Hepatocyte (in vitro differentiated cells): ENCODE measurements at regions not wholly inside any gene's neighbourhood (a gene's known extent, or its start where the extent isn't known, plus 50 kb on each side); places are given as distances from the start of the nearest gene placed in this dataset.
"Not testable (repeated sequence)": the region's sequence is repeated elsewhere in the genome, so short reads cannot be mapped to it uniquely, and the experiment has no call there.

Experiments
- DNase-seq: peaks from one replicate; pipeline ENCODE4 v3.0.0-alpha.2; 2016; ENCODE audit warnings: low spot score
- H2AFZ ChIP-seq: fragments of 200-600 bp; sonication (generic); 2 replicates; pipeline ENCODE4 v1.6.0; 2016; ENCODE audit warnings: antibody characterized with exemption, mild to moderate bottlenecking
- H3K27ac ChIP-seq: fragments of 200-600 bp; sonication (generic); 2 replicates; pipeline ENCODE4 v1.5.1; 2016; ENCODE audit warnings: mild to moderate bottlenecking
- H3K27me3 ChIP-seq: fragments of 200-600 bp; sonication (generic); 2 replicates; pipeline ENCODE4 v1.6.1; 2016
- H3K36me3 ChIP-seq: fragments of 200-600 bp; sonication (generic); replicated peaks from 2 replicates; pipeline ENCODE4 v1.5.1; 2016; ENCODE audit warnings: low read depth; ENCODE audit not compliant: insufficient read depth
- H3K4me1 ChIP-seq: fragments of 200-600 bp; sonication (generic); 2 replicates; pipeline ENCODE4 v1.5.1; 2016; ENCODE audit warnings: mild to moderate bottlenecking, moderate library complexity; ENCODE audit not compliant: insufficient read depth
- H3K4me2 ChIP-seq: fragments of 200-600 bp; sonication (generic); 2 replicates; pipeline ENCODE4 v1.6.0; 2016
- H3K4me3 ChIP-seq: fragments of 200-600 bp; sonication (generic); 2 replicates; pipeline ENCODE4 v1.5.1; 2016; ENCODE audit warnings: mild to moderate bottlenecking
- H3K79me2 ChIP-seq: fragments of 200-600 bp; sonication (generic); 2 replicates; pipeline ENCODE4 v1.6.0; 2017; ENCODE audit warnings: mild to moderate bottlenecking
- H3K9me2 ChIP-seq: fragments of 200-600 bp; sonication (generic); replicated peaks from 2 replicates; pipeline ENCODE4 v1.6.0; 2017; ENCODE audit warnings: mild to moderate bottlenecking; ENCODE audit not compliant: insufficient read depth
- H3K9me3 ChIP-seq: fragments of 200-600 bp; sonication (generic); 2 replicates; pipeline ENCODE4 v1.5.1; 2016; ENCODE audit warnings: low read depth, mild to moderate bottlenecking
- H4K20me1 ChIP-seq: fragments of 200-600 bp; sonication (generic); 2 replicates; pipeline ENCODE4 v1.6.0; 2016; ENCODE audit warnings: mild to moderate bottlenecking; ENCODE audit not compliant: insufficient read depth, poor library complexity, severe bottlenecking
- EZH2 ChIP-seq: fragments of 200-600 bp; sonication (generic); IDR thresholded peaks from 2 replicates; pipeline ENCODE4 v1.6.1; 2016; ENCODE audit warnings: antibody characterized with exemption, mild to moderate bottlenecking, borderline replicate concordance
- EZH2phosphoT487 ChIP-seq: fragments of 200-600 bp; sonication (generic); IDR thresholded peaks from one replicate; pipeline ENCODE4 v1.6.1; 2018; ENCODE audit warnings: antibody characterized with exemption, mild to moderate bottlenecking, low read depth, moderate library complexity; ENCODE audit not compliant: unreplicated experiment, severe bottlenecking
- WGBS: methylation state at CpG from one replicate; pipeline ENCODE4 v1.1.6; 2016; ENCODE audit warnings: low lambda C conversion rate; ENCODE audit errors: missing lambda C conversion rate; 5-methylcytosine and 5-hydroxymethylcytosine counted together
- TF ChIP-seq, protein P1 (sequence below): fragments of 200-600 bp; sonication (generic); IDR thresholded peaks from 2 replicates; pipeline ENCODE4 v1.5.1; 2016; ENCODE audit warnings: antibody characterized with exemption, mild to moderate bottlenecking; ENCODE audit not compliant: poor library complexity

DNA sequence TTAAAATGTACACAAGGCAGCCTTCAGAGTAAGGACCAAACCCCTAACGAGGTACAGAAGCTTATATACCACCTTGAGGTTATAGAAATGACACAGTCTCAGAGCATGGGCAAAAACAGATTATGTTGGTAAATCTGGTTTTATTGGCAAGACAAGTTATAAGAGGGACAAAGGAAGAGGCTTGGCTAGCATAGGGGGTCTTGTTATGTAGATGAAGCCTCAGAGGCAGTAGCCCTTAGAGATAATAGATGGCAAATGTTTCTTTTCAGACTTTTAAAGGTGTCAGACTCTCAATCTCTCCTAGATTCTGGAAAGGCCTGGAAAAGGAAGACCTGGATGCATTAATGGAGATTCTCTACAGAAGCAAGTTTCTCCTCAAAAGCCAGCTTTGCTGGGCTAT, 123.3 kb upstream of the ATXN1 start:
- Histone ChIP-seq H3K27me3 (no peaks in the 10 kb centered on the region), H3K9me2 (no peaks in the 10 kb centered on the region), H2AFZ (no peak overlapping the region), H3K9me3 (no peaks in the 10 kb centered on the region), H3K79me2 (no peaks in the 10 kb centered on the region), H3K27ac (no peak overlapping the region), H3K36me3 (no peaks in the 10 kb centered on the region), H3K4me1 (no peaks in the 10 kb centered on the region), H4K20me1 (no peaks in the 10 kb centered on the region), H3K4me3 (no peak overlapping the region), H3K4me2 (no peak overlapping the region)
- TF ChIP-seq, protein P1, sequence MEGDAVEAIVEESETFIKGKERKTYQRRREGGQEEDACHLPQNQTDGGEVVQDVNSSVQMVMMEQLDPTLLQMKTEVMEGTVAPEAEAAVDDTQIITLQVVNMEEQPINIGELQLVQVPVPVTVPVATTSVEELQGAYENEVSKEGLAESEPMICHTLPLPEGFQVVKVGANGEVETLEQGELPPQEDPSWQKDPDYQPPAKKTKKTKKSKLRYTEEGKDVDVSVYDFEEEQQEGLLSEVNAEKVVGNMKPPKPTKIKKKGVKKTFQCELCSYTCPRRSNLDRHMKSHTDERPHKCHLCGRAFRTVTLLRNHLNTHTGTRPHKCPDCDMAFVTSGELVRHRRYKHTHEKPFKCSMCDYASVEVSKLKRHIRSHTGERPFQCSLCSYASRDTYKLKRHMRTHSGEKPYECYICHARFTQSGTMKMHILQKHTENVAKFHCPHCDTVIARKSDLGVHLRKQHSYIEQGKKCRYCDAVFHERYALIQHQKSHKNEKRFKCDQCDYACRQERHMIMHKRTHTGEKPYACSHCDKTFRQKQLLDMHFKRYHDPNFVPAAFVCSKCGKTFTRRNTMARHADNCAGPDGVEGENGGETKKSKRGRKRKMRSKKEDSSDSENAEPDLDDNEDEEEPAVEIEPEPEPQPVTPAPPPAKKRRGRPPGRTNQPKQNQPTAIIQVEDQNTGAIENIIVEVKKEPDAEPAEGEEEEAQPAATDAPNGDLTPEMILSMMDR: no peak
- 83% methylated on average over 1 of the region's 1 CpG for WGBS
- no peak for DNase-seq

DNA sequence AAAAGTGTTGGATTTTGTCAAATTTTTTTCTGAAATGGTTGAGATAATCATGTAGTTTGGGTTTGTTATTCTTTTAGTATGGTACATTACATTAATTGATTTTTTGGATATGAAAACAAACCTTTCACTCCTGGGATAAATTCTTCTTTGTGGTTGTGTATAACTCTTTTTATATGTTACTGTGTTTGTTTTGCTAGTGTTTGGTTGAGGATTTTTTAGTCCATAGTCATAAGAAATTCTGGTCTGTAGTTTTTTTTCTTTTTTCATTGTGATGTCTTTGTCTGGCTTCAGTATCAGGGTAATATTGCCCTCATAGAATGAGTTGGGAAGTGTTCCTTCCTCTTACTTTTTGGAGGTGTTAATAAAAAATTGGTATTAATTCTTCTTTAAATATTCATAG, 122.2 kb upstream of the ATXN1 start:
- H3K4me1 ChIP-seq: no peaks in the 10 kb centered on the region
- no peaks in the 10 kb centered on the region for H3K79me2 ChIP-seq
- H2AFZ ChIP-seq: no peak overlapping the region
- no peaks in the 10 kb centered on the region for H3K36me3 ChIP-seq
- H3K4me3 ChIP-seq: no peak overlapping the region
- no peak for TF ChIP-seq EZH2
- no peak for TF ChIP-seq EZH2phosphoT487
- TF ChIP-seq, protein P1: no peak
- H3K27me3 ChIP-seq: no peaks in the 10 kb centered on the region
- no peaks in the 10 kb centered on the region for H3K9me3 ChIP-seq
- no peaks in the 10 kb centered on the region for H3K9me2 ChIP-seq
- no peak for DNase-seq
- H4K20me1 ChIP-seq: no peaks in the 10 kb centered on the region
- no peak overlapping the region for H3K4me2 ChIP-seq
- H3K27ac ChIP-seq: no peak overlapping the region

DNA sequence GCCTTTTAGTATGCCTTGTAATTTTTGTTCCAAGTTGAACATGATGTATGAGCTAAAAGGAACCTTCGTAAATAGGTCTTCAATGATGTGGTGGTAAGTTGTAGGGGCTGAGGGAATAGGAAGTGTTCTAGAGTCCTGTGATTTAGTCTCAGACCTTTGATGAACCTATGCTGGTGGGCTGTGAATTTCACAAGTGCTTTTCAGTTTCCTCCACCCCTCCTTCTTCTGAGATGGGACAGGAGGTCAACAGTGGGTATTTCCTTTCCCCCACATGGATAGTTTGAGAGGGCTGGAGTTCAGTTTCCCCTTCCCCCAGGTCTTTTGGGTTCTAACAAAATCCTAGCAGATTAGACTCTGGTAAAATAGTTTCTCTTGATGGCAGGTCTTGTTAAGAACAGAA, 121.0 kb upstream of the ATXN1 start:
- H3K36me3 ChIP-seq: no peaks in the 10 kb centered on the region
- 97% methylated on average over 1 of the region's 1 CpG for WGBS
- H3K27ac ChIP-seq: no peak overlapping the region
- no peak overlapping the region for H2AFZ ChIP-seq
- H3K9me3 ChIP-seq: no peaks in the 10 kb centered on the region
- H3K4me2 ChIP-seq: no peak overlapping the region
- no peaks in the 10 kb centered on the region for H3K9me2 ChIP-seq
- no peaks in the 10 kb centered on the region for H3K4me1 ChIP-seq
- H3K4me3 ChIP-seq: no peak overlapping the region
- no peaks in the 10 kb centered on the region for H3K79me2 ChIP-seq
- no peaks in the 10 kb centered on the region for H3K27me3 ChIP-seq
- TF ChIP-seq EZH2phosphoT487: no peak
- TF ChIP-seq EZH2: no peak
- DNase-seq: no peak
- H4K20me1 ChIP-seq: no peaks in the 10 kb centered on the region

DNA sequence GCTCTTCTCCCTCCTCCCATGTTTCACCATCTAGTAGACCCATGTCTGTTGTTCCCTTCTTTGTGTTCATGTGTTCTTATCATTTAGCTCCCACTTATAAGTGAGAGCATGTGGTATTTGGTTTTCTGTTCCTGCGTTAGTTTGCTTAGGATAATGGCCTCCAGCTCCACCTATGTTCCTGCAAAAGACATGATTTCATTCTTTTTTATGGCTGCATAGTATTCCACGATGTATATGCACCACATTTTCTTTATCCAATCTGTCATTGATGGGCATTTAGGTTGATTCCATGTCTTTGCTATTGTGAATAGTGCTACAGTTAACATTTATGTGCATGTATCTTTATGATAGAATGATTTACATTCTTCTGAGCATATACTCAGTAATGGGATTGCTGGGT, 115.6 kb upstream of the ATXN1 start:
- not testable (repeated sequence) for H3K9me2 ChIP-seq, H3K4me1 ChIP-seq, DNase-seq, H4K20me1 ChIP-seq, H3K36me3 ChIP-seq, H3K9me3 ChIP-seq, H3K27me3 ChIP-seq, H3K27ac ChIP-seq, H3K4me2 ChIP-seq, H2AFZ ChIP-seq, H3K79me2 ChIP-seq, H3K4me3 ChIP-seq
- 74% methylated on average over 2 of the region's 2 CpGs for WGBS

DNA sequence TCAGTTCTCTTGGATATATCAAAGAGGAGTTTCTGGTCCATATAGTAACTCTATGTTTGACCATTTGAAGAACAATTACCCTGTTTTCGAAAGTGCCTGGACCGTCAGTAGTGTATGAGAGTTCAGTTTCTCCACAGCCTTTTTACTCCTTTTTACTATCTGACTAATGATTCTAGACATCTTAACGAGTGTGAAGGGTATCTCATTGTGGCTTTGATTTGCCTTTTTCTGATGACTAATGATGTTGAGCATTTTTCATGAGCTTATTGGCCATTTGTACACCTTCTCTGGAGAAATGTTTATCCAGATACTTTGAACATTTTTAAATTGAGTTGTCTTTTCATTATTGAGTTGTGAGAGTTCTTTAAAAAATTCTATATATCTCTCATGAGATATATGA, 114.9 kb upstream of the ATXN1 start:
- WGBS: 73% methylated on average over 3 of the region's 3 CpGs
- H2AFZ ChIP-seq: no peak overlapping the region
- no peaks in the 10 kb centered on the region for H3K9me2 ChIP-seq
- no peaks in the 10 kb centered on the region for H3K4me1 ChIP-seq
- TF ChIP-seq EZH2phosphoT487 (no peak), EZH2 (no peak)
- TF ChIP-seq, protein P1: no peak
- H3K27ac ChIP-seq: no peak overlapping the region
- H3K9me3 ChIP-seq: no peaks in the 10 kb centered on the region
- H3K36me3 ChIP-seq: no peaks in the 10 kb centered on the region
- no peak for DNase-seq
- H3K27me3 ChIP-seq: no peaks in the 10 kb centered on the region
- no peak overlapping the region for H3K4me2 ChIP-seq
- no peaks in the 10 kb centered on the region for H3K79me2 ChIP-seq
- no peak overlapping the region for H3K4me3 ChIP-seq
- H4K20me1 ChIP-seq: no peaks in the 10 kb centered on the region
